ENCODE measurements at regions not wholly inside any gene's neighbourhood (a gene's known extent, or its start where the extent isn't known, plus 50 kb on each side); places are given as distances from the start of the nearest gene placed in this dataset.
"Not testable (repeated sequence)": the region's sequence is repeated elsewhere in the genome, so short reads cannot be mapped to it uniquely, and the experiment has no call there.

GRCh38 chr6:166788846-166789529 is 161.9 kb upstream of the RPS6KA2 start:
- TF ChIP-seq CTCF, POLR2A (IDR thresholded peaks at IDR 0.05): not testable (repeated sequence)
